ENCODE measurements at regions not wholly inside any gene's neighbourhood (a gene's known extent, or its start where the extent isn't known, plus 50 kb on each side); places are given as distances from the start of the nearest gene placed in this dataset.

DNA sequence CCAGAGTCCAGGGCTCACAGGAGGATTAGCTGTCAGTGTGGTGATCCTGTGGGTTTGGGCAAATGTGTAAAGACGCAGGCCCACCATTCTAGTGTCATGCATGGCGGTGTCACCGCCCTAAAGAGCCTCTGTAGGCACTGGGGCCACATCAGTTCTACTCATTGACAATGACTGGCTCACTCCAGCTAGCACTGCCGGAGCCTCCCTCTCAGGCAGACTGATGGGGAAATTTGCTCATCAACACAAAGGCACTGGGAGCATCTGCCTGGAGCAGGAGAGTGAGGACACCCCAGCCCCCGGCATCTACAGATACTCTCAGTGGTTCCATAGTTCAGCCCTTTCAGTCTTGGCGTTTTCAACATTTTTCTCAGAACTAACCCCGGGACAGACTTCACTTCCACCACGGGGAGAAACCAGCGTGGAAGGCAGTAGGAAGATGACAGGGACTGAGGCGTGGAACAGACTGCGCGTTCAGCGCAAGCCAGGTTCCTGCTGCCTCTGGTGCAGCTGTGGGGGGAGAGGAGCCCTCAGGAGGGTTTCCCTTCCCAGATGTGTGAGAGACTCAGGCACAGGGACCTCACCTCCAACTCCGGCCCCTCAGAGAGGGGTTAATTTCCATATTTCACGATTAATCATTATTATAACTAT is 256.6 kb downstream of the RBFOX3 start:
- H3K4me3 ChIP-seq (ENCODE audit: low read length): no peak overlapping the region
- no peaks in the 10 kb centered on the region for H4K20me1 ChIP-seq (ENCODE audit: insufficient read depth, low read depth, low read length)
- no peak overlapping the region for H3K9ac ChIP-seq (ENCODE audit: low read length)
- H3K27ac ChIP-seq (ENCODE audit: low read length): no peak overlapping the region
- H3K79me2 ChIP-seq (ENCODE audit: low read length): no peaks in the 10 kb centered on the region
- H3K36me3 ChIP-seq (ENCODE audit: insufficient read depth, low read length): no peaks in the 10 kb centered on the region
- H2AFZ ChIP-seq (ENCODE audit: low read length): no peak overlapping the region
- H3K4me1 ChIP-seq (ENCODE audit: low read length): no peaks in the 10 kb centered on the region
- no peak for DNase-seq
- 0 out of 2 replicates have a peak, but pooled peaks cover 4% of the 10 kb centered on the region for H3K9me3 ChIP-seq (ENCODE audit: low read length)
- no peaks in the 10 kb centered on the region for H3K9me2 ChIP-seq (replicated peaks; ENCODE audit: insufficient read depth, low read length)
- H3K27me3 ChIP-seq (ENCODE audit: low read length): no peaks in the 10 kb centered on the region; the same call in 1 of the 2 replicates
- H3K4me2 ChIP-seq (ENCODE audit: low read depth, low read length, poor library complexity, severe bottlenecking): no peak overlapping the region

GRCh38 chr17:79353548-79353947 is 257.3 kb downstream of the RBFOX3 start:
- Histone ChIP-seq H3K36me3 (ENCODE audit: insufficient read depth, low read length) (no peaks in the 10 kb centered on the region), H4K20me1 (ENCODE audit: insufficient read depth, low read depth, low read length) (no peaks in the 10 kb centered on the region), H3K4me3 (ENCODE audit: low read length) (no peak overlapping the region), H3K4me2 (ENCODE audit: low read depth, low read length, poor library complexity, severe bottlenecking) (no peak overlapping the region), H3K79me2 (ENCODE audit: low read length) (no peaks in the 10 kb centered on the region), H3K9me3 (ENCODE audit: low read length) (0 out of 2 replicates have a peak, but pooled peaks cover 4% of the 10 kb centered on the region), H3K9ac (ENCODE audit: low read length) (no peak overlapping the region), H3K9me2 (replicated peaks; ENCODE audit: insufficient read depth, low read length) (no peaks in the 10 kb centered on the region), H3K27ac (ENCODE audit: low read length) (no peak overlapping the region), H3K27me3 (ENCODE audit: low read length) (no peaks in the 10 kb centered on the region; the same call in 1 of the 2 replicates), H3K4me1 (ENCODE audit: low read length) (no peaks in the 10 kb centered on the region), H2AFZ (ENCODE audit: low read length) (no peak overlapping the region)
- DNase-seq: no peak

- no peaks in the 10 kb centered on the region for H3K79me2 ChIP-seq (ENCODE audit: low read length)
- H3K9ac ChIP-seq (ENCODE audit: low read length): no peak overlapping the region
- no peak overlapping the region for H3K4me3 ChIP-seq (ENCODE audit: low read length)
- no peak overlapping the region for H3K27ac ChIP-seq (ENCODE audit: low read length)
- no peak for DNase-seq
- no peaks in the 10 kb centered on the region for H3K4me1 ChIP-seq (ENCODE audit: low read length)
- no peaks in the 10 kb centered on the region for H4K20me1 ChIP-seq (ENCODE audit: insufficient read depth, low read depth, low read length)
- H3K9me2 ChIP-seq (replicated peaks; ENCODE audit: insufficient read depth, low read length): no peaks in the 10 kb centered on the region
- 0 out of 2 replicates have a peak, but pooled peaks cover 4% of the 10 kb centered on the region for H3K9me3 ChIP-seq (ENCODE audit: low read length)
- H3K4me2 ChIP-seq (ENCODE audit: low read depth, low read length, poor library complexity, severe bottlenecking): no peak overlapping the region
- H2AFZ ChIP-seq (ENCODE audit: low read length): no peak overlapping the region
- H3K36me3 ChIP-seq (ENCODE audit: insufficient read depth, low read length): no peaks in the 10 kb centered on the region
- no peaks in the 10 kb centered on the region; the same call in 1 of the 2 replicates for H3K27me3 ChIP-seq (ENCODE audit: low read length)
Measured at GRCh38 chr17:79353016-79353415, 257.8 kb downstream of the RBFOX3 start.

DNA sequence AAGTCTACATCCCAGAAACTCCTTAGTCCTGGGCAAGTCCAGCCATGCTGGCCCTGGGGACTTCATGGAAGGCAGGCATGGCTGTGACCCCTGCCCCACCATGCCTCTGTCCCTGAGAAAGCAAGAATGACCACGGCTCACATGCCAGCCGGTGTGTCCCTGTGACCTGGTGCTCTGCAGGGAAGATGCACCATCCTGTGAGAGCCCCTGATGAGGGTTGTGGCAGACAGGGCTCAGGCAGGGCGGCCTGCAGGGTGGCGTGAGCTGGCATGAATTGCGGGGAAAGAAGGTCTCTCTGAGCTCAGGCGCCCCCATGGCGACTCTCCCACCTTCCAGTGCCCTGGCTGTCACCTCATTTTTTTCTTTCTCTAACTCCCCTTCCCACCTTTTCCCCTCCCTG is 260.3 kb downstream of the RBFOX3 start:
- Histone ChIP-seq H4K20me1 (ENCODE audit: insufficient read depth, low read depth, low read length) (no peaks in the 10 kb centered on the region), H3K4me3 (ENCODE audit: low read length) (no peak overlapping the region), H2AFZ (ENCODE audit: low read length) (no peak overlapping the region), H3K27ac (ENCODE audit: low read length) (no peak overlapping the region), H3K79me2 (ENCODE audit: low read length) (no peaks in the 10 kb centered on the region), H3K27me3 (ENCODE audit: low read length) (no peaks in the 10 kb centered on the region; the same call in 1 of the 2 replicates), H3K9ac (ENCODE audit: low read length) (no peak overlapping the region), H3K36me3 (ENCODE audit: insufficient read depth, low read length) (no peaks in the 10 kb centered on the region), H3K4me1 (ENCODE audit: low read length) (no peaks in the 10 kb centered on the region), H3K4me2 (ENCODE audit: low read depth, low read length, poor library complexity, severe bottlenecking) (no peak overlapping the region), H3K9me3 (ENCODE audit: low read length) (0 out of 2 replicates have a peak, but pooled peaks cover 4% of the 10 kb centered on the region), H3K9me2 (replicated peaks; ENCODE audit: insufficient read depth, low read length) (no peaks in the 10 kb centered on the region)
- DNase-seq: no peak

DNA sequence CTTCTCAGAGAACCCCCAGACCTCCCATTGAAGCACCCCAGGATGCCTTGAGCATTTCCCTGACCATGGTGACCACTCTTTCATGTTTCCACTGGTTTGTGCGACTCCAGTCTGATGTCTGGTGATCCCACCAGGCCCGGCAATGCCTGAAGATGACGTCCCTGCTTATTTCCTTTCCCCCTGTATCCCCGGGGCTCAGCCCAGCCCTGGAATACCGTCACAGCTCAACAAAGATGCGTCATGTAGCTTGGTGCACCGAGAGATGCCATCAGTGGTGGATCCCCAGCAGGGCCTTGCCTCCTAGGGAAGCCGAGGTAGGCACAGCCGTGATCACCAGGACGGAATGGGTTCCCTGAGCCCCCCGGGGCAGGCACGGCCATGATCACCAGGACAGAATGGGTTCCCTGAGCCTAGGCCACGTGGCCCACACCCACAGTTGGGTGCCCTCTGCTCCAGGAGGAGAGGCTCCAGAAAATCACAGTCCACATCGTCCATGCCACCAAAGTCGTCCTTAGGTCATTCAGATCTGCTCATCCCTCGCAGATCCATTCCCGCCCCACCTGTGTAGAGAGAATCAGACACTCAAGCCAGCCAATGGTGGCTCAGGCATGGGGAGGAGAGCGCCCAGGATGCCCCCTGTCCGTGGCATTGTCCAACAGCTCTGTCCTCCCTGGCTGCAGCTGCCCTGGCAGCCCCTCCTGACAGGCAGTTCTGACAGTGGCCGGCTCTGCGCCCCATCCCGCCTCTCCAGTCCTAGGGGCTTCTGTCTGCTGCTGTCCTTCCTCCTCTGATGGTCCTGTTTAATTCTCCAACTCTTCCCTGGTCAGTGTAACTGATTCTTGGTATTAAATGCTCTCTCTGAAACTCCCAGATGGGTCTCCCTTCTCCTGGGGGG is 261.1 kb downstream of the RBFOX3 start:
- H2AFZ ChIP-seq (ENCODE audit: low read length): no peak overlapping the region
- 0 out of 2 replicates have a peak, but pooled peaks cover 4% of the 10 kb centered on the region for H3K9me3 ChIP-seq (ENCODE audit: low read length)
- no peaks in the 10 kb centered on the region for H3K36me3 ChIP-seq (ENCODE audit: insufficient read depth, low read length)
- no peaks in the 10 kb centered on the region for H4K20me1 ChIP-seq (ENCODE audit: insufficient read depth, low read depth, low read length)
- no peak overlapping the region for H3K27ac ChIP-seq (ENCODE audit: low read length)
- no peaks in the 10 kb centered on the region for H3K4me1 ChIP-seq (ENCODE audit: low read length)
- H3K9me2 ChIP-seq (replicated peaks; ENCODE audit: insufficient read depth, low read length): no peaks in the 10 kb centered on the region
- H3K4me2 ChIP-seq (ENCODE audit: low read depth, low read length, poor library complexity, severe bottlenecking): no peak overlapping the region
- H3K27me3 ChIP-seq (ENCODE audit: low read length): no peaks in the 10 kb centered on the region; the same call in 1 of the 2 replicates
- no peak overlapping the region for H3K4me3 ChIP-seq (ENCODE audit: low read length)
- no peak for DNase-seq
- no peaks in the 10 kb centered on the region for H3K79me2 ChIP-seq (ENCODE audit: low read length)
- H3K9ac ChIP-seq (ENCODE audit: low read length): no peak overlapping the region

- Histone ChIP-seq H3K79me2 (ENCODE audit: low read length) (no peaks in the 10 kb centered on the region), H3K36me3 (ENCODE audit: insufficient read depth, low read length) (no peaks in the 10 kb centered on the region), H4K20me1 (ENCODE audit: insufficient read depth, low read depth, low read length) (no peaks in the 10 kb centered on the region), H3K9ac (ENCODE audit: low read length) (no peak overlapping the region), H2AFZ (ENCODE audit: low read length) (no peak overlapping the region), H3K4me3 (ENCODE audit: low read length) (no peak overlapping the region), H3K4me2 (ENCODE audit: low read depth, low read length, poor library complexity, severe bottlenecking) (no peak overlapping the region), H3K9me3 (ENCODE audit: low read length) (no peaks in the 10 kb centered on the region), H3K9me2 (replicated peaks; ENCODE audit: insufficient read depth, low read length) (no peaks in the 10 kb centered on the region), H3K4me1 (ENCODE audit: low read length) (peaks cover 11% of the 10 kb centered on the region), H3K27me3 (ENCODE audit: low read length) (no peaks in the 10 kb centered on the region), H3K27ac (ENCODE audit: low read length) (no peak overlapping the region)
- DNase-seq: no peak
Measured at GRCh38 chr17:79342376-79342775, 267.8 kb downstream of the ENGASE start.

DNA sequence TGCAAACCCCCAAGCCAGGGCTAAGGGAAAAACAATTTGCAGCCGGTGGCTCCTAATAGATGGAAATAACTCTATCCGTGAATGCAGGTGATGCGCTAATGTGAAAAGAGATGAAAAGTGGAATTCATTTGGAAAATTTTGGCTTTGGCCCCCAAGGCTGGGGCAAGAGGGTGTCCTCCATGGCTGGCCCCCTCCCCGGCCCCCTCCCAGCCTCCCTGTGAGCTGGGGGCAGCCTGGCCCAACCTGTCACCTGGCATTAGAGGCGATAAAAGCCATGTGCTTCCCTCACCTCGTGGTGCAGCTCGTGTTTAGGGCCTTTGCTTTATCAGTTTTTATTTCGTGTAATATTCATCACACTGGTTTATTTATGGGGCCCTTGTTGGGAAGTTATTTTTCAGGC is 267.2 kb downstream of the ENGASE start:
- Histone ChIP-seq H3K9me3 (ENCODE audit: low read length) (no peaks in the 10 kb centered on the region), H3K36me3 (ENCODE audit: insufficient read depth, low read length) (no peaks in the 10 kb centered on the region), H4K20me1 (ENCODE audit: insufficient read depth, low read depth, low read length) (no peaks in the 10 kb centered on the region), H2AFZ (ENCODE audit: low read length) (no peak overlapping the region), H3K4me2 (ENCODE audit: low read depth, low read length, poor library complexity, severe bottlenecking) (no peak overlapping the region), H3K27ac (ENCODE audit: low read length) (no peak overlapping the region), H3K79me2 (ENCODE audit: low read length) (no peaks in the 10 kb centered on the region), H3K9me2 (replicated peaks; ENCODE audit: insufficient read depth, low read length) (no peaks in the 10 kb centered on the region), H3K4me1 (ENCODE audit: low read length) (peaks cover 11% of the 10 kb centered on the region), H3K4me3 (ENCODE audit: low read length) (no peak overlapping the region), H3K27me3 (ENCODE audit: low read length) (no peaks in the 10 kb centered on the region), H3K9ac (ENCODE audit: low read length) (no peak overlapping the region)
- DNase-seq: no peak

DNA sequence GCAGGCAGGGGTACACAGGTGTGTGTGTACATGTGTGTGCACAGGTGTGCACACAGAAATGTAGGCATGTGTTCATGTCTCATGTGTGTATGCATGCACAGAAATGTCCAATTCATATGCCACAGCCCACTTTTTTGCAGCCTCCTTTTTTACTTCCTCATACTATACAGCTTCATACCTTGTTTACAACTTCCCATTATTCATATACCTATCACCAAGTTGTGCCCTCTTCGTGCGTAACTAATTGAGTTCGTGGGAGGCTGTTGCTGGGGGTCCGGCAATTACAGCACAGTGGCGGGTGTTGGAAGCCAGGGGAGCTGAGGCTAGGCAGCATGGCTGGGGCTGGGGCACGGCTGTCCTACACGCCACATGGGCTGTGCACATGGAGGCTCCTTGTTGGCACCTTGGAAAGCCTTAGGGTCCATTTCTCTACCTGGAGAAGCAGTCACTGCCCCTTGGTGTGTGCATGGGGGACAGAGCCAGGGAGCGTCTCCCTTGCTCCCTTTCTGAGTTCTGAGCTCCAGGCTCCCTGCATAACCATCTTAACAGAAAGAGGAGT is 266.7 kb downstream of the ENGASE start:
- H3K4me2 ChIP-seq (ENCODE audit: low read depth, low read length, poor library complexity, severe bottlenecking): no peak overlapping the region
- no peak overlapping the region for H3K27ac ChIP-seq (ENCODE audit: low read length)
- no peak overlapping the region for H2AFZ ChIP-seq (ENCODE audit: low read length)
- no peaks in the 10 kb centered on the region for H3K79me2 ChIP-seq (ENCODE audit: low read length)
- no peak for DNase-seq
- H3K9me2 ChIP-seq (replicated peaks; ENCODE audit: insufficient read depth, low read length): no peaks in the 10 kb centered on the region
- no peaks in the 10 kb centered on the region for H4K20me1 ChIP-seq (ENCODE audit: insufficient read depth, low read depth, low read length)
- H3K4me3 ChIP-seq (ENCODE audit: low read length): no peak overlapping the region
- no peaks in the 10 kb centered on the region for H3K27me3 ChIP-seq (ENCODE audit: low read length)
- H3K36me3 ChIP-seq (ENCODE audit: insufficient read depth, low read length): no peaks in the 10 kb centered on the region
- no peak overlapping the region for H3K9ac ChIP-seq (ENCODE audit: low read length)
- H3K4me1 ChIP-seq (ENCODE audit: low read length): peaks cover 11% of the 10 kb centered on the region
- no peaks in the 10 kb centered on the region for H3K9me3 ChIP-seq (ENCODE audit: low read length)
